Activated CD8-positive, alpha-beta T cell treated with anti-CD3 and anti-CD28 coated beads for 36 hours (primary cell): ENCODE measurements at regions not wholly inside any gene's neighbourhood (a gene's known extent, or its start where the extent isn't known, plus 50 kb on each side); places are given as distances from the start of the nearest gene placed in this dataset.
"Not testable (repeated sequence)": the region's sequence is repeated elsewhere in the genome, so short reads cannot be mapped to it uniquely, and the experiment has no call there.

Experiments used
- ATAC-seq: fragments of 200-7000 bp; cut with Tn5 transposase; one replicate; pipeline ENCODE4 v1.10.0; 2021; ENCODE audit warnings: mild to moderate bottlenecking, moderate library complexity
- CTCF ChIA-PET: fragments of 350-600 bp; sonication (Branson Sonifier 250); formaldehyde crosslinking; loops from one replicate; lab custom pipeline; 2021; ENCODE audit warnings: antibody characterized with exemption; lab: Charles Lee
- POLR2A ChIA-PET: fragments of 350-600 bp; sonication (Branson Sonifier 250); formaldehyde crosslinking; loops from one replicate; lab custom pipeline; 2021; ENCODE audit warnings: antibody characterized with exemption; lab: Charles Lee
- DNase-seq: peaks from one replicate; pipeline ENCODE4 v3.0.0-alpha.2; 2020
- H3K27ac Mint-ChIP-seq: one replicate; pipeline ENCODE4 v1.8.0; 2021; ENCODE audit warnings: mild to moderate bottlenecking, mixed read lengths
- H3K27me3 Mint-ChIP-seq: one replicate; pipeline ENCODE4 v1.8.0; 2021; ENCODE audit warnings: mixed read lengths
- H3K36me3 Mint-ChIP-seq: one replicate; pipeline ENCODE4 v1.8.0; 2021; ENCODE audit warnings: low read depth, mixed read lengths
- H3K4me1 Mint-ChIP-seq: one replicate; pipeline ENCODE4 v1.8.0; 2021; ENCODE audit warnings: low read depth, mixed read lengths
- H3K4me3 Mint-ChIP-seq: one replicate; pipeline ENCODE4 v1.8.0; 2021; ENCODE audit warnings: mild to moderate bottlenecking, moderate library complexity, mixed read lengths
- H3K9me3 Mint-ChIP-seq: one replicate; pipeline ENCODE4 v1.8.0; 2021; ENCODE audit warnings: mixed read lengths
- CTCF ChIP-seq: fragments of 200-600 bp; IDR thresholded peaks from one replicate; pipeline ENCODE4 v1.8.0; 2022; ENCODE audit warnings: antibody characterized with exemption, mild to moderate bottlenecking
- intact Hi-C: fragments of 100-400 bp; cut with micrococcal nuclease; formaldehyde crosslinking; loops from one replicate; pipeline ENCODE4 v1.10.0; 2022

GRCh38 chr2:180246268-180246667 lies 239.2 kb upstream of the CWC22 start:
- intact Hi-C loops, result no loop called here
- no peak for TF ChIP-seq CTCF
- H3K36me3 Mint-ChIP-seq, result no peaks in the 10 kb centered on the region
- ChIA-PET CTCF (no interaction called here), POLR2A (interaction anchor here (0.8 kb wide), 1 partner anchor 1353 kb away, joined by 3 read pairs; no protein-coding TSS in a partner anchor)
- no peak for ATAC-seq
- H3K27me3 Mint-ChIP-seq, result no peaks in the 10 kb centered on the region
- no peak for DNase-seq
- no peak overlapping the region for H3K4me3 Mint-ChIP-seq
- H3K27ac Mint-ChIP-seq, result no peak overlapping the region
- no peaks in the 10 kb centered on the region for H3K4me1 Mint-ChIP-seq
- H3K9me3 Mint-ChIP-seq, result no peaks in the 10 kb centered on the region

GRCh38 chr2:180240774-180241173 lies 233.7 kb upstream of the CWC22 start:
- CTCF ChIA-PET, result no interaction called here
- TF ChIP-seq CTCF, result no peak
- intact Hi-C loops, result no loop called here

DNA sequence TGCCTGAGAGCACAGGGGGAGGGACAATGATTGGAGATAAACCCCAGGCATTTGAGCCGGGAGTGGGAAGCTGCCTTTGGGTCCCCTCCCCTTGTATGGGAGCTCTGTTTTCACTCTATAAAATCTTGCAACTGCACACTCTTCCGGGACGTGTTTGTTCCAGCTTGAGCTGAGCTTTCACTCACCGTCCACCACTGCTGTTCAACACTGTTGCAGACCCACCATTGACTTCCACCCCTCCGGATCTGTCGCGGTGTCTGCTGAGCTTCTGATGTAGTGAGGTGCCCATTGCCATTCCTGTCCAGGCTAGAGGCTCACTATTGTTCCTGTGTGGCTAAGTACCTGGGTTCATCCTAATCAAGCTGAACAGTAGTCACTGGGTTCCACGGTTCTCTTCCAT lies 231.6 kb upstream of the CWC22 start:
- CTCF ChIA-PET, result no interaction called here
- DNase-seq (no peak), ATAC-seq (no peak)
- no peak overlapping the region for H3K27ac Mint-ChIP-seq
- H3K9me3 Mint-ChIP-seq, result no peaks in the 10 kb centered on the region
- TF ChIP-seq CTCF, result no peak
- POLR2A ChIA-PET, result no interaction called here
- intact Hi-C loops, result no loop called here
- H3K4me3 Mint-ChIP-seq, result no peak overlapping the region
- H3K4me1 Mint-ChIP-seq, result no peaks in the 10 kb centered on the region
- no peaks in the 10 kb centered on the region for H3K27me3 Mint-ChIP-seq
- H3K36me3 Mint-ChIP-seq, result no peaks in the 10 kb centered on the region

More at GRCh38 chr2:180240774-180241173, 233.7 kb upstream of the CWC22 start:
- POLR2A ChIA-PET, result no interaction called here
- Mint-ChIP-seq H3K27me3 (no peaks in the 10 kb centered on the region), H3K9me3 (no peaks in the 10 kb centered on the region), H3K4me3 (no peak overlapping the region), H3K4me1 (no peaks in the 10 kb centered on the region), H3K27ac (no peak overlapping the region), H3K36me3 (no peaks in the 10 kb centered on the region)
- DNase-seq (no peak), ATAC-seq (no peak)

GRCh38 chr2:180236061-180236460 lies 229.0 kb upstream of the CWC22 start:
- ATAC-seq, H3K9me3 Mint-ChIP-seq, H3K27ac Mint-ChIP-seq, H3K27me3 Mint-ChIP-seq, H3K4me3 Mint-ChIP-seq, H3K4me1 Mint-ChIP-seq, POLR2A ChIA-PET, CTCF ChIA-PET, DNase-seq, H3K36me3 Mint-ChIP-seq, intact Hi-C loops: not testable (repeated sequence)

GRCh38 chr2:180235506-180235905 lies 228.4 kb upstream of the CWC22 start:
- H3K27me3 Mint-ChIP-seq, CTCF ChIA-PET, H3K9me3 Mint-ChIP-seq: not testable (repeated sequence)

GRCh38 chr2:180234991-180235390 lies 227.9 kb upstream of the CWC22 start:
- CTCF ChIA-PET, POLR2A ChIA-PET, H3K27ac Mint-ChIP-seq, H3K4me1 Mint-ChIP-seq, DNase-seq, ATAC-seq, H3K36me3 Mint-ChIP-seq, H3K4me3 Mint-ChIP-seq, H3K9me3 Mint-ChIP-seq, H3K27me3 Mint-ChIP-seq, intact Hi-C loops: not testable (repeated sequence)

More at GRCh38 chr2:180235506-180235905, 228.4 kb upstream of the CWC22 start:
- POLR2A ChIA-PET, H3K27ac Mint-ChIP-seq, H3K36me3 Mint-ChIP-seq, intact Hi-C loops, H3K4me3 Mint-ChIP-seq, DNase-seq, ATAC-seq, H3K4me1 Mint-ChIP-seq: not testable (repeated sequence)

- DNase-seq (no peak), ATAC-seq (no peak)
- ChIA-PET POLR2A (no interaction called here), CTCF (no interaction called here)
- H3K4me3 Mint-ChIP-seq, result no peak overlapping the region
- intact Hi-C loops, result no loop called here
- H3K9me3 Mint-ChIP-seq, result no peaks in the 10 kb centered on the region
- H3K27me3 Mint-ChIP-seq, result no peaks in the 10 kb centered on the region
- no peak overlapping the region for H3K27ac Mint-ChIP-seq
- H3K36me3 Mint-ChIP-seq, result no peaks in the 10 kb centered on the region
- TF ChIP-seq CTCF, result no peak
- no peaks in the 10 kb centered on the region for H3K4me1 Mint-ChIP-seq
Observed at GRCh38 chr2:180231015-180231414, 223.9 kb upstream of the CWC22 start.
